Subcutaneous abdominal adipose tissue (tissue), 5 donors: ENCODE measurements at regions not wholly inside any gene's neighbourhood (a gene's known extent, or its start where the extent isn't known, plus 50 kb on each side); places are given as distances from the start of the nearest gene placed in this dataset.

Experiments
- H3K27ac ChIP-seq: one replicate; pipeline ENCODE4 v1.7.0; 2013; ENCODE audit warnings: low read depth, mild to moderate bottlenecking, inconsistent platforms, low read length, moderate library complexity
- H3K27me3 ChIP-seq, 5 donors: one replicate each; pipeline ENCODE4 v1.7.0; 2013; ENCODE audit warnings: low read length in 5 of 5, inconsistent platforms in 1 of 5; ENCODE audit not compliant: control insufficient read depth in 5 of 5, insufficient read depth in 4 of 5
- H3K36me3 ChIP-seq, 5 donors: one replicate each; pipeline ENCODE4 v1.7.0; 2013; ENCODE audit warnings: low read length in 5 of 5; ENCODE audit not compliant: control insufficient read depth in 5 of 5, insufficient read depth in 5 of 5
- H3K4me1 ChIP-seq, 5 donors: one replicate each; pipeline ENCODE4 v1.7.0; 2013; ENCODE audit warnings: low read length in 5 of 5, mild to moderate bottlenecking in 3 of 5, moderate library complexity in 1 of 5; ENCODE audit not compliant: control insufficient read depth in 5 of 5, insufficient read depth in 5 of 5
- H3K4me3 ChIP-seq, 5 donors: one replicate each; pipeline ENCODE4 v1.7.0; 2013; ENCODE audit warnings: low read length in 5 of 5, low read depth in 1 of 5
- H3K9ac ChIP-seq, 5 donors: one replicate each; pipeline ENCODE4 v1.7.0; 2013; ENCODE audit warnings: low read length in 5 of 5, mild to moderate bottlenecking in 4 of 5, moderate library complexity in 3 of 5
- H3K9me3 ChIP-seq, 5 donors: one replicate each; pipeline ENCODE4 v1.7.0; 2013; ENCODE audit warnings: low read length in 5 of 5; ENCODE audit not compliant: control insufficient read depth in 5 of 5
- donor health status: healthy.
- donor health status: healthy.
- donor health status: healthy.
- donor health status: healthy.
- donor health status: healthy.

GRCh38 chr10:106134326-106135000 is 1030.0 kb downstream of the SORCS1 start:
- Histone ChIP-seq H3K27me3 (no peaks in the 10 kb centered on the region), H3K36me3 (no peaks in the 10 kb centered on the region), H3K9me3 (no peaks in the 10 kb centered on the region), H3K27ac (no peak overlapping the region), H3K9ac (no peak overlapping the region), H3K4me1 (no peaks in the 10 kb centered on the region), H3K4me3 (no peak overlapping the region)

- H3K4me3 ChIP-seq = no peak overlapping the region
- H3K27me3 ChIP-seq = no peaks in the 10 kb centered on the region
- no peak overlapping the region for H3K9ac ChIP-seq
These were observed 1031.1 kb downstream of the SORCS1 start for GRCh38 chr10:106133451-106133850.

GRCh38 chr10:106132956-106133355 is 1031.5 kb downstream of the SORCS1 start:
- no peak overlapping the region for H3K4me3 ChIP-seq
- no peaks in the 10 kb centered on the region for H3K36me3 ChIP-seq
- no peaks in the 10 kb centered on the region for H3K9me3 ChIP-seq
- no peaks in the 10 kb centered on the region for H3K4me1 ChIP-seq
- no peaks in the 10 kb centered on the region for H3K27me3 ChIP-seq
- H3K27ac ChIP-seq = no peak overlapping the region
- no peak overlapping the region for H3K9ac ChIP-seq

More at GRCh38 chr10:106133451-106133850, 1031.1 kb downstream of the SORCS1 start:
- Histone ChIP-seq H3K36me3 (no peaks in the 10 kb centered on the region), H3K9me3 (no peaks in the 10 kb centered on the region), H3K4me1 (no peaks in the 10 kb centered on the region), H3K27ac (no peak overlapping the region)

- Histone ChIP-seq H3K9me3 (peaks cover 3 to 7% (median 5%) of the 10 kb centered on the region in 5 donors), H3K36me3 (no peaks in the 10 kb centered on the region), H3K27ac (no peak overlapping the region), H3K27me3 (no peaks in the 10 kb centered on the region), H3K9ac (no peak overlapping the region), H3K4me1 (no peaks in the 10 kb centered on the region), H3K4me3 (no peak overlapping the region)
These were observed 1049.8 kb downstream of the SORCS1 start for GRCh38 chr10:106114656-106115186.

GRCh38 chr10:106111246-106111645 is 1053.3 kb downstream of the SORCS1 start:
- no peaks in the 10 kb centered on the region for H3K36me3 ChIP-seq
- no peak overlapping the region for H3K4me3 ChIP-seq
- no peaks in the 10 kb centered on the region for H3K27me3 ChIP-seq
- H3K9ac ChIP-seq = no peak overlapping the region
- H3K9me3 ChIP-seq = peaks cover 0 to 5% (median 4%) of the 10 kb centered on the region in 5 donors
- H3K4me1 ChIP-seq = no peaks in the 10 kb centered on the region
- H3K27ac ChIP-seq = no peak overlapping the region

- no peak overlapping the region for H3K9ac ChIP-seq
- no peaks in the 10 kb centered on the region for H3K36me3 ChIP-seq
- no peak overlapping the region for H3K4me3 ChIP-seq
- no peaks in the 10 kb centered on the region for H3K27me3 ChIP-seq
- no peaks in the 10 kb centered on the region for H3K9me3 ChIP-seq
- no peak overlapping the region for H3K27ac ChIP-seq
- no peaks in the 10 kb centered on the region for H3K4me1 ChIP-seq
These were observed 1056.8 kb downstream of the SORCS1 start for GRCh38 chr10:106107706-106108105.

- Histone ChIP-seq H3K4me3 (no peak overlapping the region), H3K27ac (no peak overlapping the region), H3K9me3 (no peaks in the 10 kb centered on the region), H3K9ac (no peak overlapping the region), H3K36me3 (no peaks in the 10 kb centered on the region), H3K27me3 (no peaks in the 10 kb centered on the region), H3K4me1 (no peaks in the 10 kb centered on the region)
These were observed 1058.4 kb downstream of the SORCS1 start for GRCh38 chr10:106106114-106106513.

- H3K27ac ChIP-seq = no peak overlapping the region
- H3K4me3 ChIP-seq = no peak overlapping the region
- no peaks in the 10 kb centered on the region for H3K27me3 ChIP-seq
- no peak overlapping the region for H3K9ac ChIP-seq
- no peaks in the 10 kb centered on the region for H3K4me1 ChIP-seq
- no peaks in the 10 kb centered on the region for H3K9me3 ChIP-seq
- no peaks in the 10 kb centered on the region for H3K36me3 ChIP-seq
These were observed 1074.7 kb downstream of the SORCS1 start for GRCh38 chr10:106089855-106090254.

GRCh38 chr10:106086391-106086790 is 1078.1 kb downstream of the SORCS1 start:
- Histone ChIP-seq H3K9me3 (no peaks in the 10 kb centered on the region), H3K4me1 (no peaks in the 10 kb centered on the region), H3K27ac (no peak overlapping the region), H3K9ac (no peak overlapping the region), H3K27me3 (no peaks in the 10 kb centered on the region), H3K4me3 (no peak overlapping the region), H3K36me3 (no peaks in the 10 kb centered on the region)

GRCh38 chr10:106083572-106083971 is 1080.9 kb downstream of the SORCS1 start:
- Histone ChIP-seq H3K27me3 (no peaks in the 10 kb centered on the region), H3K4me1 (no peaks in the 10 kb centered on the region), H3K4me3 (no peak overlapping the region), H3K9ac (no peak overlapping the region), H3K36me3 (no peaks in the 10 kb centered on the region), H3K9me3 (no peaks in the 10 kb centered on the region), H3K27ac (no peak overlapping the region)
